Fibroblast of upper back skin (primary cell): ENCODE measurements at regions not wholly inside any gene's neighbourhood (a gene's known extent, or its start where the extent isn't known, plus 50 kb on each side); places are given as distances from the start of the nearest gene placed in this dataset.

ENCODE experiments used
- DNase-seq: peaks from one replicate; pipeline ENCODE4 v3.0.0-alpha.2; 2013

DNA sequence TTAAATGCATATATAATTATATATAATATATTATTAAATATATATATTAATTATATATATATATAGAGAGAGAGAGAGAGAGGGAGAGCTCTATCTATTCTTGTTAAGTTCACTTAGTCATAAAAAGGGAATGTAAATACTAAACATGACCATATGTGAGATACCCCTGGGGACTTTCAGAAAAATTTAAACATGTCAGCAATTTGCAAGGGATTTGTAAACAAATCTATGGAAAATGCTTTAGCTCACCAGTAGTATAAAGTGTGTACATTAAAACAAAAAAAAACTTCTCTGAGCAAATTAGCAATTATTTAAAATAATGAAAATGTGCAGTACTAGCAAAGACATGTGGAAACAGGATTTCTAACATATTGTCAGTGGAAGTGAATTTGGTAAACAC lies 1755.5 kb downstream of the PCDH19 start:
- no peak for DNase-seq
